HG02852 (cell line): ENCODE measurements at regions not wholly inside any gene's neighbourhood (a gene's known extent, or its start where the extent isn't known, plus 50 kb on each side); places are given as distances from the start of the nearest gene placed in this dataset.
A peak's percentile ranks its signal among the peaks of the same experiment; 100 is the strongest.

Source experiments
- ATAC-seq: cut with Tn5 transposase; IDR thresholded peaks from one replicate; pipeline ENCODE4 v1.9.1; 2021; ENCODE audit warnings: mild to moderate bottlenecking, moderate library complexity; ENCODE audit not compliant: unreplicated experiment

GRCh38 chr6:25010902-25011625 is 75.3 kb upstream of the RIPOR2 start:
- no peak for ATAC-seq

GRCh38 chr6:25012657-25013056 is 76.9 kb upstream of the RIPOR2 start:
- ATAC-seq = no peak

- ATAC-seq = peak; percentile 49
Measured at GRCh38 chr6:25013246-25013645, 77.5 kb upstream of the RIPOR2 start.

- ATAC-seq = no peak
Measured at GRCh38 chr6:25014369-25014768, 78.6 kb upstream of the RIPOR2 start.

GRCh38 chr6:25014791-25015560 is 79.2 kb upstream of the RIPOR2 start:
- ATAC-seq = no peak

- no peak for ATAC-seq
Measured at GRCh38 chr6:25016014-25016720, 80.4 kb upstream of the RIPOR2 start.

GRCh38 chr6:25017486-25017885 is 81.7 kb upstream of the RIPOR2 start:
- no peak for ATAC-seq

- no peak for ATAC-seq
Measured at GRCh38 chr6:25017932-25018567, 82.3 kb upstream of the RIPOR2 start.

GRCh38 chr6:25018568-25018954 is 82.8 kb upstream of the RIPOR2 start:
- no peak for ATAC-seq

- no peak for ATAC-seq
Measured at GRCh38 chr6:25022140-25022553, 86.4 kb upstream of the RIPOR2 start.

GRCh38 chr6:25023781-25024180 is 88.0 kb upstream of the RIPOR2 start:
- ATAC-seq = no peak

- ATAC-seq = no peak
Measured at GRCh38 chr6:25024821-25025220, 89.1 kb upstream of the RIPOR2 start.

- no peak for ATAC-seq
Measured at GRCh38 chr6:25025248-25025918, 89.6 kb upstream of the RIPOR2 start.

- no peak for ATAC-seq
Measured at GRCh38 chr6:25025919-25026301, 90.2 kb upstream of the RIPOR2 start.

- ATAC-seq = no peak
Measured at GRCh38 chr6:25026723-25027122, 91.0 kb upstream of the RIPOR2 start.

- peak; percentile 97 for ATAC-seq
Measured at GRCh38 chr6:25027221-25027916, 91.6 kb upstream of the RIPOR2 start.

- no peak for ATAC-seq
Measured at GRCh38 chr6:25028328-25028727, 92.6 kb upstream of the RIPOR2 start.

GRCh38 chr6:25032934-25033333 is 97.2 kb upstream of the RIPOR2 start:
- no peak for ATAC-seq

GRCh38 chr6:25034431-25034921 is 98.7 kb upstream of the RIPOR2 start:
- no peak for ATAC-seq

- ATAC-seq = no peak
Measured at GRCh38 chr6:25035174-25035511, 99.4 kb upstream of the RIPOR2 start.
